Astrocyte (in vitro differentiated cells and primary cell): ENCODE measurements at regions not wholly inside any gene's neighbourhood (a gene's known extent, or its start where the extent isn't known, plus 50 kb on each side); places are given as distances from the start of the nearest gene placed in this dataset.

Experiments used
- DNase-seq: peaks from one replicate; pipeline ENCODE4 v3.0.0-alpha.2; 2010; ENCODE audit warnings: low read depth
- FAIRE-seq: peaks from 2 replicates; lab custom pipeline; 2011; peaks lifted over from hg19 to GRCh38; lab: Jason Lieb, UNC
- H2AFZ ChIP-seq: 2 replicates; pipeline ENCODE4 v1.6.0; 2012; ENCODE audit warnings: low read depth, low read length, inconsistent platforms
- H3K27ac ChIP-seq: 2 replicates; pipeline ENCODE4 v1.5.1; 2011; ENCODE audit warnings: low read depth, low read length, inconsistent platforms
- H3K27me3 ChIP-seq: 2 replicates; pipeline ENCODE4 v1.6.0; 2011; ENCODE audit warnings: low read length, inconsistent platforms; ENCODE audit not compliant: insufficient read depth
- H3K36me3 ChIP-seq: 2 replicates; pipeline ENCODE4 v1.5.1; 2011; ENCODE audit warnings: low read length, inconsistent platforms; ENCODE audit not compliant: insufficient read depth
- H3K4me1 ChIP-seq: 2 replicates; pipeline ENCODE4 v1.5.1; 2011; ENCODE audit warnings: low read length, inconsistent platforms; ENCODE audit not compliant: insufficient read depth
- H3K4me2 ChIP-seq: 2 replicates; pipeline ENCODE4 v1.6.0; 2012; ENCODE audit warnings: low read length, inconsistent platforms
- H3K4me3 ChIP-seq: 2 replicates; pipeline ENCODE4 v1.5.1; 2011; ENCODE audit warnings: low read depth, mild to moderate bottlenecking, low read length, inconsistent platforms; ENCODE audit not compliant: insufficient read depth
- H3K79me2 ChIP-seq: 2 replicates; pipeline ENCODE4 v1.6.0; 2012; ENCODE audit warnings: mild to moderate bottlenecking, low read length, inconsistent platforms; ENCODE audit not compliant: insufficient read depth
- H3K9ac ChIP-seq: 2 replicates; pipeline ENCODE4 v1.6.0; 2012; ENCODE audit warnings: mild to moderate bottlenecking, low read length, inconsistent platforms
- H3K9me3 ChIP-seq: 2 replicates; pipeline ENCODE4 v1.5.1; 2012; ENCODE audit warnings: low read depth, mild to moderate bottlenecking, low read length, inconsistent platforms; ENCODE audit not compliant: insufficient read depth
- H4K20me1 ChIP-seq: 2 replicates; pipeline ENCODE4 v1.6.0; 2012; ENCODE audit warnings: low read length, inconsistent platforms; ENCODE audit not compliant: insufficient read depth
- H3K27ac Mint-ChIP-seq: one replicate; pipeline ENCODE4 v1.8.0; 2021; ENCODE audit warnings: mild to moderate bottlenecking, mixed read lengths; ENCODE audit not compliant: unreplicated experiment
- H3K27me3 Mint-ChIP-seq: one replicate; pipeline ENCODE4 v1.8.0; 2021; ENCODE audit warnings: low read depth, mixed read lengths; ENCODE audit not compliant: unreplicated experiment
- H3K36me3 Mint-ChIP-seq: one replicate; pipeline ENCODE4 v1.8.0; 2021; ENCODE audit warnings: low read depth, mixed read lengths; ENCODE audit not compliant: unreplicated experiment
- H3K4me1 Mint-ChIP-seq: one replicate; pipeline ENCODE4 v1.8.0; 2021; ENCODE audit warnings: low read depth, mixed read lengths; ENCODE audit not compliant: unreplicated experiment
- H3K4me3 Mint-ChIP-seq: one replicate; pipeline ENCODE4 v1.8.0; 2021; ENCODE audit warnings: mild to moderate bottlenecking, moderate library complexity, mixed read lengths; ENCODE audit not compliant: unreplicated experiment
- H3K9me3 Mint-ChIP-seq: one replicate; pipeline ENCODE4 v1.8.0; 2021; ENCODE audit warnings: mild to moderate bottlenecking, mixed read lengths; ENCODE audit not compliant: unreplicated experiment
- CTCF ChIP-seq: IDR thresholded peaks from 2 replicates; pipeline ENCODE4 v1.5.1; 2011; ENCODE audit warnings: low read depth, mild to moderate bottlenecking, inconsistent platforms, low read length, moderate library complexity; ENCODE audit not compliant: insufficient read depth
- EZH2 ChIP-seq: IDR thresholded peaks from 2 replicates; pipeline ENCODE4 v1.6.1; 2012; ENCODE audit warnings: mild to moderate bottlenecking, low read length, inconsistent platforms; ENCODE audit not compliant: insufficient read depth

- no peak for FAIRE-seq
- Histone ChIP-seq H3K27ac (no peak overlapping the region), H3K27me3 (no peaks in the 10 kb centered on the region), H3K79me2 (no peaks in the 10 kb centered on the region), H3K36me3 (no peaks in the 10 kb centered on the region), H3K4me2 (no peak overlapping the region), H3K9ac (no peak overlapping the region), H2AFZ (no peak overlapping the region), H3K4me3 (no peak overlapping the region), H3K4me1 (no peaks in the 10 kb centered on the region), H3K9me3 (no peaks in the 10 kb centered on the region), H4K20me1 (no peaks in the 10 kb centered on the region)
- DNase-seq = no peak
- Mint-ChIP-seq H3K27ac (no peak overlapping the region), H3K4me3 (no peak overlapping the region), H3K9me3 (no peaks in the 10 kb centered on the region), H3K27me3 (no peaks in the 10 kb centered on the region), H3K36me3 (peaks cover 3% of the 10 kb centered on the region), H3K4me1 (peaks cover 9% of the 10 kb centered on the region)
- TF ChIP-seq CTCF (no peak), EZH2 (no peak)
Observed at GRCh38 chr4:31139767-31140166, 419.6 kb downstream of the PCDH7 start.

GRCh38 chr4:31141095-31141831, 421.1 kb downstream of the PCDH7 start:
- H3K27me3 Mint-ChIP-seq = no peaks in the 10 kb centered on the region
- no peak overlapping the region for H2AFZ ChIP-seq
- H3K9me3 Mint-ChIP-seq = no peaks in the 10 kb centered on the region
- no peak overlapping the region for H3K27ac ChIP-seq
- H3K79me2 ChIP-seq = no peaks in the 10 kb centered on the region
- no peaks in the 10 kb centered on the region for H3K36me3 ChIP-seq
- no peak overlapping the region for H3K27ac Mint-ChIP-seq
- DNase-seq (peak; percentile 11), FAIRE-seq (no peak)
- H3K9ac ChIP-seq = no peak overlapping the region
- H3K4me3 ChIP-seq = no peak overlapping the region
- H3K4me2 ChIP-seq = no peak overlapping the region
- no peaks in the 10 kb centered on the region for H3K9me3 ChIP-seq
- H4K20me1 ChIP-seq = no peaks in the 10 kb centered on the region
- peaks cover 9% of the 10 kb centered on the region for H3K4me1 Mint-ChIP-seq
- no peaks in the 10 kb centered on the region for H3K4me1 ChIP-seq
- no peaks in the 10 kb centered on the region for H3K27me3 ChIP-seq
- TF ChIP-seq CTCF (no peak), EZH2 (no peak)
- H3K36me3 Mint-ChIP-seq = peaks cover 4% of the 10 kb centered on the region
- no peak overlapping the region for H3K4me3 Mint-ChIP-seq

DNA sequence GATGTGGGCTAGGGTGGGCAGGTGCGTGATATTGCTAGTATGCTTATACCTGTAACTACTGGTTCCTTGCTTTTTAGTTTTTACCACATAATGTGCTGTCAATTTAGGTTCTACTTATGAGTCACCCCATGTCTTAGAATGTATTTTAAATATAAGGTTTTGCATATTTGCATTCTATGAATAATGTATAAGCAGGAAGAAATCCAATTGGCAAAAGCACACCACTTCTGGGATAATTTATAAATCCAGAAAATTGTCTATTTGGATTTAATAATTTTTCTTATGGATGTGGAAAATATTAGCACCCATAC, 421.6 kb downstream of the PCDH7 start:
- Mint-ChIP-seq H3K4me1 (peaks cover 9% of the 10 kb centered on the region), H3K27me3 (no peaks in the 10 kb centered on the region), H3K9me3 (no peaks in the 10 kb centered on the region), H3K27ac (no peak overlapping the region), H3K36me3 (peaks cover 4% of the 10 kb centered on the region), H3K4me3 (no peak overlapping the region)
- no peak for TF ChIP-seq EZH2
- TF ChIP-seq CTCF = no peak
- Histone ChIP-seq H3K27me3 (no peaks in the 10 kb centered on the region), H2AFZ (no peak overlapping the region), H3K27ac (no peak overlapping the region), H4K20me1 (no peaks in the 10 kb centered on the region), H3K9me3 (no peaks in the 10 kb centered on the region), H3K4me2 (no peak overlapping the region), H3K79me2 (no peaks in the 10 kb centered on the region), H3K36me3 (no peaks in the 10 kb centered on the region), H3K4me3 (no peak overlapping the region), H3K9ac (no peak overlapping the region), H3K4me1 (no peaks in the 10 kb centered on the region)
- DNase-seq (no peak), FAIRE-seq (no peak)
